Kidney (tissue), 13 donors: ENCODE measurements at regions not wholly inside any gene's neighbourhood (a gene's known extent, or its start where the extent isn't known, plus 50 kb on each side); places are given as distances from the start of the nearest gene placed in this dataset.

Source experiments
- DNase-seq, 5 donors: peaks; one replicate each; pipeline ENCODE4 v3.0.0-alpha.2; 2013 to 2020
- FAIRE-seq: peaks from 2 replicates; lab custom pipeline; 2012; peaks lifted over from hg19 to GRCh38; lab: Jason Lieb, UNC
- H3K27ac ChIP-seq, 2 donors: one replicate each; pipeline ENCODE4 v1.7.0; 2013; ENCODE audit warnings: low read depth in 2 of 2, low read length in 2 of 2, inconsistent platforms in 1 of 2
- H3K27me3 ChIP-seq: one replicate; pipeline ENCODE4 v1.7.1; 2013; ENCODE audit warnings: low read length, inconsistent platforms; ENCODE audit not compliant: control insufficient read depth, insufficient read depth
- H3K36me3 ChIP-seq, 3 donors: one replicate each; pipeline versions ENCODE4 v1.7.0 to v1.7.1; 2013; ENCODE audit warnings: low read length in 3 of 3, control low read depth in 1 of 3, inconsistent platforms in 1 of 3; ENCODE audit not compliant: insufficient read depth in 3 of 3, control insufficient read depth in 2 of 3
- H3K4me1 ChIP-seq, 3 donors: one replicate each; pipeline versions ENCODE4 v1.7.0 to v1.7.1; 2013; ENCODE audit warnings: low read length in 3 of 3, inconsistent platforms in 1 of 3, low read depth in 1 of 3; ENCODE audit not compliant: control insufficient read depth in 2 of 3, insufficient read depth in 2 of 3
- H3K4me3 ChIP-seq, 3 donors: one replicate each; pipeline versions ENCODE4 v1.7.0 to v1.8.1; 2013; ENCODE audit warnings: low read length in 3 of 3, control low read depth in 1 of 3, inconsistent platforms in 1 of 3
- H3K9ac ChIP-seq, 3 donors: one replicate each; pipeline versions ENCODE4 v1.7.0 to v1.7.1; 2013; ENCODE audit warnings: low read length in 3 of 3, control low read depth in 1 of 3, inconsistent platforms in 1 of 3
- H3K9me3 ChIP-seq, 3 donors: one replicate each; pipeline versions ENCODE4 v1.7.0 to v1.7.1; 2013; ENCODE audit warnings: low read length in 3 of 3, control low read depth in 1 of 3, inconsistent platforms in 1 of 3; ENCODE audit not compliant: control insufficient read depth in 2 of 3, insufficient read depth in 1 of 3
- intact Hi-C: fragments of 100-400 bp; cut with DNase I; formaldehyde crosslinking; loops from one replicate; pipeline ENCODE4 v1.11.1; 2022
- TF ChIP-seq, protein P1 (sequence below): IDR thresholded peaks from 3 replicates; pipeline ENCODE4 v1.5.1; 2012; ENCODE audit warnings: mild to moderate bottlenecking, moderate library complexity, borderline replicate concordance; ENCODE audit not compliant: insufficient read depth; ENCODE audit errors: extremely low read depth
- donor health status: control.
- donor health status: control.
- donor health status: control.
- donor health status: control.
- donor health status: control.
- donor health status: DM: yes; HTN: yes; CAD: no.
- donor health status: Normal renal cell carcinoma (clear cell type).

DNA sequence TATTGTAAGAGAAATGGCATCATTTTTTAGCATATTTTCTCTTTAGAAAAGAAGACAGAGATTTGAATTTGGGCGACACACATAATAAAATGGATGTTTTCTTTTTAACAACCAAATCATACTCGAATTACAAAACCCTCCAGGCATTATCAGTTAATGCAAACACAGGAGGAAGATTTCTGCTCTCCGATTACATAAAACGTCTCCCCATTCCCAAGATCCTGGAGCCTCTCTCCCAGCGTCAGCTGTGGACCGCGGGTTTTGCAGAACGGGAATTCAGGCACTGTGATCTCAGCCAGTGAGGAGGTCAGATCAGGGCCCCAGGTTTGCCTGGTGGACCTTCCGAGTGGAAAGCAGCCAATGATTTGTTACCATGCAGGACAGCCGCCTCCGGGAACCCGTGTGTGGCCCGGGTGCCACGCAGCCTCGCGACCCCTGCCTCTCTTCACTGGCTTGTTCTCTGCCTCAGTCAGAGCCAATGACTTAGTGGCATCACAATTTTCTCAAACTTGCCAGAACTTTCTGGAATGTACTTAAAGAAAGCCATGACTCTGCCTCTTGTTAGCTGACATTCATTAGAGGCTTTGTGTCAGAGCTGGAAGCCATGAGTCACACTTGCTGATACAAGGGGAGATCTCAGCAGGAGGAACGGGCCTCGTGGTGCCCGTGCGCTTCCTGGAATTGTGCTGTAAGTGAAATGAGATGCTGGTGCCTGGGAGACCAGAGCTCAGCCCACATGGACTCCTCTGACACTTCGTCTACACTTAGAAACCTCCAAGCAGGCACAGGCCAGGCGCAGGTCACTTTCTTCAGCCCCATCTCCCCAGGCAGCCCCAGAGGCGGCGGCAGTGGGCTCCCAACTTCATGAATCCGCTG lies 246.1 kb downstream of the KLF6 start:
- H3K27me3 ChIP-seq: no peaks in the 10 kb centered on the region
- H3K9ac ChIP-seq: no peak overlapping the region
- TF ChIP-seq, protein P1, sequence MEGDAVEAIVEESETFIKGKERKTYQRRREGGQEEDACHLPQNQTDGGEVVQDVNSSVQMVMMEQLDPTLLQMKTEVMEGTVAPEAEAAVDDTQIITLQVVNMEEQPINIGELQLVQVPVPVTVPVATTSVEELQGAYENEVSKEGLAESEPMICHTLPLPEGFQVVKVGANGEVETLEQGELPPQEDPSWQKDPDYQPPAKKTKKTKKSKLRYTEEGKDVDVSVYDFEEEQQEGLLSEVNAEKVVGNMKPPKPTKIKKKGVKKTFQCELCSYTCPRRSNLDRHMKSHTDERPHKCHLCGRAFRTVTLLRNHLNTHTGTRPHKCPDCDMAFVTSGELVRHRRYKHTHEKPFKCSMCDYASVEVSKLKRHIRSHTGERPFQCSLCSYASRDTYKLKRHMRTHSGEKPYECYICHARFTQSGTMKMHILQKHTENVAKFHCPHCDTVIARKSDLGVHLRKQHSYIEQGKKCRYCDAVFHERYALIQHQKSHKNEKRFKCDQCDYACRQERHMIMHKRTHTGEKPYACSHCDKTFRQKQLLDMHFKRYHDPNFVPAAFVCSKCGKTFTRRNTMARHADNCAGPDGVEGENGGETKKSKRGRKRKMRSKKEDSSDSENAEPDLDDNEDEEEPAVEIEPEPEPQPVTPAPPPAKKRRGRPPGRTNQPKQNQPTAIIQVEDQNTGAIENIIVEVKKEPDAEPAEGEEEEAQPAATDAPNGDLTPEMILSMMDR: no peak
- no peak overlapping the region for H3K27ac ChIP-seq
- H3K36me3 ChIP-seq: no peaks in the 10 kb centered on the region
- H3K9me3 ChIP-seq: no peaks in the 10 kb centered on the region
- no peak overlapping the region for H3K4me3 ChIP-seq
- H3K4me1 ChIP-seq: no peaks in the 10 kb centered on the region
- DNase-seq (peak; percentile 50 to 87 (median 56)), FAIRE-seq (no peak)
- intact Hi-C loops: no loop called here

DNA sequence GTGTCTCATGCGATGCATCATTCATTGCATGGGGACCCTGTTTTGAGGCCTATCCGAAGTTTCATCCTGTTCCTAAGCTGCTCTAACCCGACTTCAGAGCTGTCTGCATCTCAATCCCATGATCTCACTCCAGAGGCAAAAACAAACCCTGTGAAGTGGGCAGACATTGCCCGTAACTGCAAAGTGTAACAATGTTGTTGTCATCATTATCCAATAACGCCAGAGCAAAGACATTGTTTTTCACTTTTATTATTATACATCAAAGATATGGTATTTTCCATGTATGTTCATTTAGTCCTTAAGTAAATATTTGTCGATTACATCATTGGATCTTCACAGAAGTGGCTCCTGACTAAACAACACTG lies 246.7 kb downstream of the KLF6 start:
- TF ChIP-seq, protein P1: no peak
- FAIRE-seq: no peak
- Histone ChIP-seq H3K36me3 (no peaks in the 10 kb centered on the region), H3K27me3 (no peaks in the 10 kb centered on the region), H3K9me3 (no peaks in the 10 kb centered on the region), H3K4me3 (no peak overlapping the region), H3K4me1 (no peaks in the 10 kb centered on the region), H3K9ac (no peak overlapping the region), H3K27ac (no peak overlapping the region)
- intact Hi-C loops: no loop called here
- DNase-seq: no peak

DNA sequence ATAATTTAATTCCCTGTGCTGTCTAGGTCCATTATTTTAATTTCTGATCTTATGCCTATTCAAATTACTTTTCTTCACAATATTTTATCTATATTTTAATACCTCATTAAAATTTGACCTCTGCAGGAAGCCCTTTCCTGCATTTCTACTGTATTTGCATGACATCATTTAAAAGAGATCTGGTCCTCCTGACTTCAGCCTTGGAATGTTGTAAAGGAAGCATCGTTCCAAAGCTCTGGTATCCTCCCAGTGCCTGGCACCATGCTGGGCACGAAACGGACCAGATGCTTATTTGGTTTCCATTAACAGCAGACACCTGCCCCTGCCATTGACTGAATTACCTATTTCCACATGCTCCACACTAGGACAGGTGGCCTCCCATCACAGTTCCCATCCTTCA lies 247.5 kb downstream of the KLF6 start:
- TF ChIP-seq, protein P1: no peak
- DNase-seq: no peak
- H3K9ac ChIP-seq: no peak overlapping the region
- H3K27ac ChIP-seq: no peak overlapping the region
- H3K36me3 ChIP-seq: no peaks in the 10 kb centered on the region
- no peaks in the 10 kb centered on the region for H3K9me3 ChIP-seq
- intact Hi-C loops: no loop called here
- no peaks in the 10 kb centered on the region for H3K4me1 ChIP-seq
- H3K4me3 ChIP-seq: no peak overlapping the region
- H3K27me3 ChIP-seq: no peaks in the 10 kb centered on the region
- no peak for FAIRE-seq
